Neural cell (in vitro differentiated cells): ENCODE measurements at regions not wholly inside any gene's neighbourhood (a gene's known extent, or its start where the extent isn't known, plus 50 kb on each side); places are given as distances from the start of the nearest gene placed in this dataset.

Experiments
- H2AFZ ChIP-seq: fragments of 200-600, 300-800 bp; sonication (generic), shearing (Covaris generic); 2 replicates; pipeline ENCODE4 v1.6.0; 2014; ENCODE audit warnings: low read depth, mild to moderate bottlenecking, antibody characterized with exemption, low read length, moderate library complexity
- H3F3A ChIP-seq: fragments of 200-600 bp; shearing (Covaris generic); 2 replicates; pipeline ENCODE4 v1.6.1; 2016; ENCODE audit warnings: mild to moderate bottlenecking, moderate library complexity, mixed read lengths, antibody characterized with exemption, low read length; ENCODE audit not compliant: insufficient read depth, poor library complexity, severe bottlenecking
- H3K27ac ChIP-seq: fragments of 200-600, 300-800 bp; sonication (generic), shearing (Covaris generic); 2 replicates; pipeline ENCODE4 v1.5.1; 2014; ENCODE audit warnings: mild to moderate bottlenecking, low read length, moderate library complexity
- H3K27me3 ChIP-seq: fragments of 300-800, 200-600 bp; sonication (generic), shearing (Covaris generic); 2 replicates; pipeline ENCODE4 v1.6.0; 2014; ENCODE audit warnings: mild to moderate bottlenecking, low read depth, low read length, moderate library complexity; ENCODE audit not compliant: insufficient read depth
- H3K36me3 ChIP-seq: fragments of 300-800, 200-600 bp; sonication (generic), shearing (Covaris generic); 2 replicates; pipeline ENCODE4 v1.5.1; 2014; ENCODE audit warnings: mild to moderate bottlenecking, antibody characterized with exemption, low read length, moderate library complexity; ENCODE audit not compliant: insufficient read depth
- H3K4me2 ChIP-seq: fragments of 300-800, 200-600 bp; sonication (generic), shearing (Covaris generic); 2 replicates; pipeline ENCODE4 v1.6.0; 2014; ENCODE audit warnings: mild to moderate bottlenecking, low read length
- H3K4me3 ChIP-seq: fragments of 300-800, 200-600 bp; sonication (generic), shearing (Covaris generic); 2 replicates; pipeline ENCODE4 v1.5.1; 2014; ENCODE audit warnings: mild to moderate bottlenecking, low read length, moderate library complexity
- H3K79me2 ChIP-seq: fragments of 200-600 bp; shearing (Covaris generic); replicated peaks from 2 replicates; pipeline ENCODE4 v1.6.0; 2014; ENCODE audit warnings: mild to moderate bottlenecking, low read length, moderate library complexity; ENCODE audit not compliant: insufficient read depth
- H3K9ac ChIP-seq: fragments of 300-800, 200-600 bp; sonication (generic), shearing (Covaris generic); 2 replicates; pipeline ENCODE4 v1.6.1; 2016; ENCODE audit warnings: mild to moderate bottlenecking, low read length, mixed read lengths
- H3K9me2 ChIP-seq: fragments of 200-600 bp; shearing (Covaris generic); 2 replicates; pipeline ENCODE4 v1.6.1; 2016; ENCODE audit warnings: mild to moderate bottlenecking, low read length, mixed read lengths; ENCODE audit not compliant: insufficient read depth
- H3K9me3 ChIP-seq: fragments of 200-600, 300-800 bp; sonication (generic), shearing (Covaris generic); 2 replicates; pipeline ENCODE4 v1.6.1; 2016; ENCODE audit warnings: mild to moderate bottlenecking, mixed run types, low read length, moderate library complexity, mixed read lengths
- H4K20me1 ChIP-seq: fragments of 200-600 bp; shearing (Covaris generic); 2 replicates; pipeline ENCODE4 v1.6.1; 2016; ENCODE audit warnings: mild to moderate bottlenecking, mixed run types; ENCODE audit not compliant: insufficient read depth
- EP300 ChIP-seq: fragments of 450-650 bp; conservative IDR thresholded peaks from 2 replicates; pipeline ENCODE4 v1.6.1; 2014; ENCODE audit warnings: antibody characterized with exemption, mild to moderate bottlenecking, moderate library complexity; ENCODE audit not compliant: poor library complexity, severe bottlenecking
- EZH2 ChIP-seq: fragments of 200-600, 300-800 bp; shearing (Covaris generic), sonication (generic); IDR thresholded peaks from 2 replicates; pipeline ENCODE4 v1.6.1; 2014; ENCODE audit warnings: antibody characterized with exemption, low read length, borderline replicate concordance, mild to moderate bottlenecking; ENCODE audit not compliant: insufficient read depth, poor library complexity, severe bottlenecking
- MXI1 ChIP-seq: fragments of 450-650 bp; conservative IDR thresholded peaks from 2 replicates; pipeline ENCODE4 v1.6.1; 2014; ENCODE audit warnings: antibody characterized with exemption, mild to moderate bottlenecking; ENCODE audit not compliant: poor library complexity, severe bottlenecking
- POLR2AphosphoS5 ChIP-seq: IDR thresholded peaks from 2 replicates; pipeline ENCODE4 v1.6.1; 2012
- RAD21 ChIP-seq: fragments of 450-650 bp; conservative IDR thresholded peaks from 2 replicates; pipeline ENCODE4 v1.6.1; 2014; ENCODE audit warnings: antibody characterized with exemption, mild to moderate bottlenecking, moderate library complexity
- SMC3 ChIP-seq: fragments of 450-650 bp; conservative IDR thresholded peaks from 2 replicates; pipeline ENCODE4 v1.6.1; 2014; ENCODE audit warnings: antibody characterized with exemption, mild to moderate bottlenecking, moderate library complexity; ENCODE audit not compliant: poor library complexity
- TAF1 ChIP-seq: IDR thresholded peaks from 2 replicates; pipeline ENCODE4 v1.6.1; 2012; ENCODE audit warnings: low read depth
- TF ChIP-seq, protein P1 (sequence below): IDR thresholded peaks from 2 replicates; pipeline ENCODE4 v1.6.1; 2012; ENCODE audit warnings: borderline replicate concordance
- TF ChIP-seq, protein P2 (sequence below): fragments of 450-650 bp; IDR thresholded peaks from 2 replicates; pipeline ENCODE4 v1.5.1; 2014; ENCODE audit warnings: antibody characterized with exemption, mild to moderate bottlenecking, moderate library complexity; ENCODE audit not compliant: poor library complexity, severe bottlenecking

DNA sequence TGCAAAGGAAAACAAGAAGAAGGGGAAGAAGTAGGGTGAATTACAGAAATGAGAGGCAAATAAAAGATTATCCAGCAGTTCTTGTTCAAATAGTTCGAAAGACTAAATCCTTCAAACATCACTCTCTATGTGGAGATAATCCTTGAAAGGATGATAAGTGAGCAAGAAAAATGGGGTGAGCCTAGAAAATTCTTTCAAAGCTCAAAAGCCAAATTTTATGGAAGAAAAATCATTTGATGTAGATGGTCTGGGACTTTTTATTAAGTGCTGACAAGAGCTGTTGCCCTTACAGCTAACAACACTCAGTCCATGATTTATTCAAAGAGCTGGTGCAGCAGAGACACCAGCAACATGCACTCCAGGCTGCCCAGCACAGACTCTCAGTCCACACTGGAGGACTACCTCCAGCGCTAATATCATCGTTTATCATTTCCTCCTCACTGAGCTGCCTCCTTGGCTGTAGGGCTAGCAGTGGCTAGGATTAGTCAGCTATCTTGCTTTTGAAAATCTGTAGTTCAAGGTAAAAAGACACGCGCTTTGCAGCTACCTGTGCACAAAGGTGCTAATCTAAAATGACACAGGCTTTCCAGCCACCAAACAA, 264.8 kb upstream of the KIF2A start:
- H3K9ac ChIP-seq = no peak overlapping the region
- no peaks in the 10 kb centered on the region for H3F3A ChIP-seq
- H3K9me2 ChIP-seq = no peaks in the 10 kb centered on the region
- H3K79me2 ChIP-seq = no peaks in the 10 kb centered on the region
- no peak overlapping the region for H3K4me2 ChIP-seq
- H2AFZ ChIP-seq = no peak overlapping the region
- no peak overlapping the region for H3K4me3 ChIP-seq
- H3K27ac ChIP-seq = no peak overlapping the region
- H4K20me1 ChIP-seq = no peaks in the 10 kb centered on the region
- H3K9me3 ChIP-seq = no peaks in the 10 kb centered on the region
- peaks cover 11% of the 10 kb centered on the region for H3K27me3 ChIP-seq
- TF ChIP-seq EP300 (no peak), MXI1 (no peak), EZH2 (no peak), RAD21 (no peak), POLR2AphosphoS5 (no peak), SMC3 (no peak), TAF1 (no peak)
- TF ChIP-seq, protein P1, sequence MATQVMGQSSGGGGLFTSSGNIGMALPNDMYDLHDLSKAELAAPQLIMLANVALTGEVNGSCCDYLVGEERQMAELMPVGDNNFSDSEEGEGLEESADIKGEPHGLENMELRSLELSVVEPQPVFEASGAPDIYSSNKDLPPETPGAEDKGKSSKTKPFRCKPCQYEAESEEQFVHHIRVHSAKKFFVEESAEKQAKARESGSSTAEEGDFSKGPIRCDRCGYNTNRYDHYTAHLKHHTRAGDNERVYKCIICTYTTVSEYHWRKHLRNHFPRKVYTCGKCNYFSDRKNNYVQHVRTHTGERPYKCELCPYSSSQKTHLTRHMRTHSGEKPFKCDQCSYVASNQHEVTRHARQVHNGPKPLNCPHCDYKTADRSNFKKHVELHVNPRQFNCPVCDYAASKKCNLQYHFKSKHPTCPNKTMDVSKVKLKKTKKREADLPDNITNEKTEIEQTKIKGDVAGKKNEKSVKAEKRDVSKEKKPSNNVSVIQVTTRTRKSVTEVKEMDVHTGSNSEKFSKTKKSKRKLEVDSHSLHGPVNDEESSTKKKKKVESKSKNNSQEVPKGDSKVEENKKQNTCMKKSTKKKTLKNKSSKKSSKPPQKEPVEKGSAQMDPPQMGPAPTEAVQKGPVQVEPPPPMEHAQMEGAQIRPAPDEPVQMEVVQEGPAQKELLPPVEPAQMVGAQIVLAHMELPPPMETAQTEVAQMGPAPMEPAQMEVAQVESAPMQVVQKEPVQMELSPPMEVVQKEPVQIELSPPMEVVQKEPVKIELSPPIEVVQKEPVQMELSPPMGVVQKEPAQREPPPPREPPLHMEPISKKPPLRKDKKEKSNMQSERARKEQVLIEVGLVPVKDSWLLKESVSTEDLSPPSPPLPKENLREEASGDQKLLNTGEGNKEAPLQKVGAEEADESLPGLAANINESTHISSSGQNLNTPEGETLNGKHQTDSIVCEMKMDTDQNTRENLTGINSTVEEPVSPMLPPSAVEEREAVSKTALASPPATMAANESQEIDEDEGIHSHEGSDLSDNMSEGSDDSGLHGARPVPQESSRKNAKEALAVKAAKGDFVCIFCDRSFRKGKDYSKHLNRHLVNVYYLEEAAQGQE = no peak
- TF ChIP-seq, protein P2, sequence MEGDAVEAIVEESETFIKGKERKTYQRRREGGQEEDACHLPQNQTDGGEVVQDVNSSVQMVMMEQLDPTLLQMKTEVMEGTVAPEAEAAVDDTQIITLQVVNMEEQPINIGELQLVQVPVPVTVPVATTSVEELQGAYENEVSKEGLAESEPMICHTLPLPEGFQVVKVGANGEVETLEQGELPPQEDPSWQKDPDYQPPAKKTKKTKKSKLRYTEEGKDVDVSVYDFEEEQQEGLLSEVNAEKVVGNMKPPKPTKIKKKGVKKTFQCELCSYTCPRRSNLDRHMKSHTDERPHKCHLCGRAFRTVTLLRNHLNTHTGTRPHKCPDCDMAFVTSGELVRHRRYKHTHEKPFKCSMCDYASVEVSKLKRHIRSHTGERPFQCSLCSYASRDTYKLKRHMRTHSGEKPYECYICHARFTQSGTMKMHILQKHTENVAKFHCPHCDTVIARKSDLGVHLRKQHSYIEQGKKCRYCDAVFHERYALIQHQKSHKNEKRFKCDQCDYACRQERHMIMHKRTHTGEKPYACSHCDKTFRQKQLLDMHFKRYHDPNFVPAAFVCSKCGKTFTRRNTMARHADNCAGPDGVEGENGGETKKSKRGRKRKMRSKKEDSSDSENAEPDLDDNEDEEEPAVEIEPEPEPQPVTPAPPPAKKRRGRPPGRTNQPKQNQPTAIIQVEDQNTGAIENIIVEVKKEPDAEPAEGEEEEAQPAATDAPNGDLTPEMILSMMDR = no peak
- H3K36me3 ChIP-seq = no peaks in the 10 kb centered on the region

DNA sequence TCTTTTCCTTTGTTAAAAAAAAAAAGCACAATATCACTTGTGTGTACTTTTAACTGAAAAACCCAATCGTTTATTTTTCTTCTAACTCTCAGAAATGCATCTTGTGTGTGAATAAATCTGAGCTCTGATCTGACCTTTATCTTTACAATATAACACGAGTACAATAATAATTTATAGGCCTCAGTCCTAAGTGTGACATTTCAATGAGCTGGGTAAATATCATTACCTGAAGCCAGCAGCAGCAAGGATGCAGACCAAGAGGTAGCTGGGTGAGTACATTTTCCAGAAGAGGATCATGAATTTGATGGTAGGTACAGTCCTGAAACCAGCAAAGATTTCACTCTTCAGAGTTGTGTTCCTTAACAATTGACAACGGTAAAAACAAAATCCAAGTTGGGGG, 264.0 kb upstream of the KIF2A start:
- Histone ChIP-seq H4K20me1 (no peaks in the 10 kb centered on the region), H3K27me3 (peaks cover 11% of the 10 kb centered on the region), H3K9me2 (no peaks in the 10 kb centered on the region), H2AFZ (no peak overlapping the region), H3K27ac (no peak overlapping the region), H3K4me2 (no peak overlapping the region), H3K4me3 (no peak overlapping the region), H3K9ac (no peak overlapping the region), H3F3A (no peaks in the 10 kb centered on the region), H3K36me3 (no peaks in the 10 kb centered on the region), H3K9me3 (no peaks in the 10 kb centered on the region), H3K79me2 (no peaks in the 10 kb centered on the region)
- TF ChIP-seq POLR2AphosphoS5 (no peak), SMC3 (no peak), EZH2 (no peak), RAD21 (no peak), TAF1 (no peak), EP300 (no peak), MXI1 (no peak)
- TF ChIP-seq, protein P2 = no peak
- TF ChIP-seq, protein P1 = no peak
